Body of pancreas (tissue), 4 donors: ENCODE measurements at regions not wholly inside any gene's neighbourhood (a gene's known extent, or its start where the extent isn't known, plus 50 kb on each side); places are given as distances from the start of the nearest gene placed in this dataset.

ENCODE experiments used
- CTCF ChIP-seq, 7 experiments: fragments of 450-650 bp in 4 of 7; fragments of 200-600 bp in 3 of 7; sonication (generic) in 3 of 7; IDR thresholded peaks; one replicate each; pipeline ENCODE4 v1.5.1; 2016 to 2019; ENCODE audit warnings: antibody characterized with exemption in 7 of 7
- POLR2A ChIP-seq, 3 donors: fragments of 450-650 bp; IDR thresholded peaks; one replicate each; pipeline ENCODE4 v1.6.1; 2016; ENCODE audit warnings: antibody characterized with exemption in 3 of 3, mild to moderate bottlenecking in 2 of 3

- no peak for TF ChIP-seq CTCF (IDR thresholded peaks at IDR 0.05)
- TF ChIP-seq POLR2A (IDR thresholded peaks at IDR 0.05): no peak
Measured at GRCh38 chr2:147519178-147519577, 325.7 kb upstream of the ACVR2A start.
